SH-SY5Y (cell line): ENCODE measurements at regions not wholly inside any gene's neighbourhood (a gene's known extent, or its start where the extent isn't known, plus 50 kb on each side); places are given as distances from the start of the nearest gene placed in this dataset.

Experiments used
- GATA2 ChIP-seq: IDR thresholded peaks from 2 replicates; pipeline ENCODE4 v1.6.1; 2011; ENCODE audit warnings: mild to moderate bottlenecking, low read depth, low read length
- GATA3 ChIP-seq: IDR thresholded peaks from 2 replicates; pipeline ENCODE4 v1.6.1; 2011; ENCODE audit warnings: low read depth, mild to moderate bottlenecking, low read length, moderate library complexity

DNA sequence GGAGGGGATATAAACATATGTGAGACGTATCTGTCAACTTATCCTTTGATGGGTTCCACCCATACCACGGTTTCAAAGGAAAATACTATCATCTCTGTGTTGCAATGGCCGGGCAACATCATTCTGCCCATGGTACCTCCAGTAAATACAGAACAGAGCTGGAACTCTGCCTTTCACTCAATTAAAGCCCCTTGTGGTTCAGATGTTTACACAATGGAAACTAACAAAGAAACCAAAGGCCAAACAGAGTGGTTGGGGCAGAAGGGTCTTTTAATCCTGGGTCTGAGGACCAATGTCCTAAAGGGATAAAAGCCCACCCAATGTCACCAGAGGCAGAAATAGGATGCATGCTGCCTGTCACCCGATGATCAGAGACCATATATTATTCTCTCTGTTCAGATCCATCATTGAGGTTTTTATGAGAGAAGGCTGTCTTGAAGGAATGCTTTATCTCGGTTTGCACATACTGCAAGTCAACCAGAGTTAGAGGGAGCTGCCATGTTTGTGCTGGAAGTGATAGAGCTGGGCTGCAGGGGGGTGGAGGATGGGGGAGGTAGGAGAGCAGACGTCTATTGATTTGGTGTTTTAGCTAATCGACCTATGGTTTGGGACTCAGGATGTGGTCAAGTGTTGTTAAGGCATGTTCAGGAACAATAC lies 105.4 kb upstream of the FRMD4A start:
- TF ChIP-seq GATA3, result no peak
- TF ChIP-seq GATA2, result no peak
